Coronary artery (tissue), 2 donors: ENCODE measurements at regions not wholly inside any gene's neighbourhood (a gene's known extent, or its start where the extent isn't known, plus 50 kb on each side); places are given as distances from the start of the nearest gene placed in this dataset.
"Not testable (repeated sequence)": the region's sequence is repeated elsewhere in the genome, so short reads cannot be mapped to it uniquely, and the experiment has no call there.

Experiments used
- DNase-seq: peaks from one replicate; pipeline ENCODE4 v3.0.0-alpha.2; 2017; ENCODE audit warnings: low spot score
- H3K27ac ChIP-seq, 2 donors: fragments of 200-600 bp; sonication (generic); one replicate each; pipeline ENCODE4 v1.5.1; 2016 to 2019
- H3K4me3 ChIP-seq: fragments of 200-600 bp; sonication (generic); 2 replicates; pipeline ENCODE4 v1.5.1; 2016; ENCODE audit warnings: mild to moderate bottlenecking, moderate library complexity
- TF ChIP-seq, protein P1 (sequence below): fragments of 200-600 bp; sonication (generic); IDR thresholded peaks from one replicate; pipeline ENCODE4 v1.5.1; 2019; ENCODE audit warnings: antibody characterized with exemption

DNA sequence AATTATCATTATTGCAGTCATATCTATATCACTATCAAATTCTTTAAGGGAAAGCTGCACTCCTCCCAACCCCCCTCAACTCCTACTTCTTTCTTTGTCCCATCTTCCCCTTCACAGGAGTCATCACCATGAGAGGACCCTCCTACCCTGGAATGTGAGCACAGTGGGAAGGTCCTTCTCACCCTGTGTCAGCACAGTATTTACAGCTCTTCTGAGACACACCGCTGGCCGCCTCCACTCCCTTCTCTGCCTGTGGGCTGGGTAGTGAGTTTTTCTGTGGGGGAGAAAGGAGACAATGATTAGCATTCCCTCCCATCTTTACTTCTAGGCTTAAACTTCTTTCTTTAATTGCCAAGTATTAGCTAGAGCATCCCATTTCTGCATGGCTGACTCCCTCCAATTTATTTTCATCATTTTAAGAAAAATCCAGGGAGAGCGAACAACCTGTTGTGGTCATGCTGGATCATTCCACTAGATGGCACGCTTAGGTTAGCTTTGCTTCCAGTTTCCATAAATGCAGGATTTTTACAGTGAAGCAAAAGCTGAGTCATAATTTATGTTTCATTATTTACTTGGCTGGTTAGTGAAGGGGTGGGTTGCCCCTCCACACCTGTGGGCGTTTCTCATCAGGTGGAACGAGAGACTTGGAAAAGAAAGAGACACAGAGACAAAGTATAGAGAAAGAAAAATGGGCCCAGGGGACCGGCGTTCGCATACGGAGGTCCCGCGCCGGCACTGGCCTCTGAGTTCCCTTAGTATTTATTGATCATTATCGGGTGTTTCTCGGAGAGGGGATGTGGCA, 188.5 kb downstream of the ALX1 start:
- no peak for DNase-seq
- TF ChIP-seq, protein P1, sequence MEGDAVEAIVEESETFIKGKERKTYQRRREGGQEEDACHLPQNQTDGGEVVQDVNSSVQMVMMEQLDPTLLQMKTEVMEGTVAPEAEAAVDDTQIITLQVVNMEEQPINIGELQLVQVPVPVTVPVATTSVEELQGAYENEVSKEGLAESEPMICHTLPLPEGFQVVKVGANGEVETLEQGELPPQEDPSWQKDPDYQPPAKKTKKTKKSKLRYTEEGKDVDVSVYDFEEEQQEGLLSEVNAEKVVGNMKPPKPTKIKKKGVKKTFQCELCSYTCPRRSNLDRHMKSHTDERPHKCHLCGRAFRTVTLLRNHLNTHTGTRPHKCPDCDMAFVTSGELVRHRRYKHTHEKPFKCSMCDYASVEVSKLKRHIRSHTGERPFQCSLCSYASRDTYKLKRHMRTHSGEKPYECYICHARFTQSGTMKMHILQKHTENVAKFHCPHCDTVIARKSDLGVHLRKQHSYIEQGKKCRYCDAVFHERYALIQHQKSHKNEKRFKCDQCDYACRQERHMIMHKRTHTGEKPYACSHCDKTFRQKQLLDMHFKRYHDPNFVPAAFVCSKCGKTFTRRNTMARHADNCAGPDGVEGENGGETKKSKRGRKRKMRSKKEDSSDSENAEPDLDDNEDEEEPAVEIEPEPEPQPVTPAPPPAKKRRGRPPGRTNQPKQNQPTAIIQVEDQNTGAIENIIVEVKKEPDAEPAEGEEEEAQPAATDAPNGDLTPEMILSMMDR = peak; percentile 65
- H3K27ac ChIP-seq = no peak overlapping the region
- peak overlapping the region; percentile 59 for H3K4me3 ChIP-seq

- not testable (repeated sequence) for DNase-seq, H3K27ac ChIP-seq
- peak overlapping the region; percentile 59 for H3K4me3 ChIP-seq
Measured at GRCh38 chr12:85469158-85470086, 189.4 kb downstream of the ALX1 start.

DNA sequence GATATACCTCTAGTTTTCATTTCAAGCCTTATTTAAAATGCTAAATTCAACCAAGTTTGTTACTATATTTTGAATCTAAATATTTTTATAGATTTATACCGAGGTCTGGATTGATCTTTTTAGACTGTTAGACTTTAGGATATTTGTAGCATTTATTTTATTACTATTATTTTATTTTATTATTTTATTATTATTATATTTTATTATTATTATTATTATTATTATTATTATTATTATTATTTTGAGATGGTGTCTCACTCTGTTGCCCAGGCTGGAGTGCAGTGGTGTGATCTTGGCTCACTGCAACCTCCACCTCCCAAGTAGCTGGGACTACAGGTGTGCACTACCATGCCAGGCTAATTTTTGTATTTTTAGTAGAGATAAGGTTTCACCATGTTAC, 195.3 kb downstream of the ALX1 start:
- not testable (repeated sequence) for H3K27ac ChIP-seq, H3K4me3 ChIP-seq, DNase-seq

GRCh38 chr12:85476756-85477155, 196.7 kb downstream of the ALX1 start:
- H3K27ac ChIP-seq = no peak overlapping the region
- TF ChIP-seq, protein P1 = no peak
- H3K4me3 ChIP-seq = no peak overlapping the region
- no peak for DNase-seq

- H3K27ac ChIP-seq = no peak overlapping the region
- TF ChIP-seq, protein P1 = no peak
- no peak overlapping the region for H3K4me3 ChIP-seq
- DNase-seq = no peak
Measured at GRCh38 chr12:85484387-85484786, 204.4 kb downstream of the ALX1 start.

DNA sequence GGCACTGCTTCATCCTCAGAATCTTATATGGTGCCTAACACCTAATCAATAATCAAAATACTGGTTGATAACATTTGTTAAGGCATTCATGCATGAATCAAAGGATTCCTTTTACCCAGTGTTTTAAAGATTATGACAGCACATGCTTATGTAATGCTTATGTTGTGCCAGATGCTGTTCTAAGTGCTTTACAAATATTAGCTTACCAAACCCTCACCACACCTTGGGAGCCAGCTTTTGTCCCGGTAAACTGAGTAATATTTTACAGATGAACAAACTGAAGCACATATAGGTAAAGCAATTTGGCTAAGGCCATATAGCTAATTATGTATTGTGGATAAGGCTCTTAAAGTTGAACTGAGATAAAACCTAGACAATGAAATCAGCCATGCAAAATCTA, 209.2 kb downstream of the ALX1 start:
- no peak overlapping the region for H3K27ac ChIP-seq
- no peak overlapping the region for H3K4me3 ChIP-seq
- TF ChIP-seq, protein P1 = no peak
- no peak for DNase-seq

DNA sequence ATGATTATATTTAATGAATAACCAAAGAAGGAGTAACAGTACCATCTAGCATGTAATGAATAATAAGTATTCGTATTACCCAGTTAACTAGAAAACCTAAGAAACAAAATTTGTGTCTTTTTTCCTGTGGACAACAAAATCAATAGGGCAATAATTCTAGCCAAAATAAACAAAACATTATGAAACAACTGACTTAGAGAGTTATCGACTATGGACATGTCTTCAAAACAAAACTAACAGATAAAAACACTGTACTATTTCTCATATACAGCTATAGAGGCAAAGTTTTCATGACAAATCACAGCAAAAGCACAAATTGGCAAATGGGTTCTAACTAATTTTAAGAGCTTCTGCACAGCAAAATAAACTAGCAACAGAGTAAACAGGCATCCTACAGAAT, 224.1 kb downstream of the ALX1 start:
- Histone ChIP-seq H3K27ac (no peak overlapping the region), H3K4me3 (no peak overlapping the region)
- TF ChIP-seq, protein P1 = no peak
- DNase-seq = no peak

DNA sequence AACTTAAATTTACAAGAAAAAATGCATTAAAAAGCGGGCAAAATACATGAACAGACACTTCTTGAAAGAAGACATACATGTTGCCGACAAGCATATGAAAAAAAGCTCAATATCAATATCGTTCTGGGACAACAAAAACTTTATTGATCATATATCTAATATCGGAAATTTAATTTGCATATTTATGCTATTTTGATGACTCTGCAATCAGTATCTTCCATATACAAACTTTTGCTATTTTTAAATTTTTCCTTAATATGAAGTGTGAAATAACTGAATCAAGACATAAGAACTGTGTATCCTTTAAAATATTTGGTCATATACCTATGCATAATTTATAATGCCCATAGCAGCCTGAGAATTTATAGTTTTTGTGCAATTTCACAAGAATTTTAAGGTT, 224.6 kb downstream of the ALX1 start:
- no peak overlapping the region for H3K4me3 ChIP-seq
- DNase-seq = no peak
- H3K27ac ChIP-seq = no peak overlapping the region
- TF ChIP-seq, protein P1 = no peak
